PFSK-1 (cell line): ENCODE measurements at regions not wholly inside any gene's neighbourhood (a gene's known extent, or its start where the extent isn't known, plus 50 kb on each side); places are given as distances from the start of the nearest gene placed in this dataset.

Experiments used
- FOXP2 ChIP-seq: optimal IDR thresholded peaks from 2 replicates; pipeline ENCODE3; 2011; ENCODE audit warnings: borderline replicate concordance, control low read depth, inconsistent platforms; ENCODE audit not compliant: insufficient read depth; ENCODE audit errors: extremely low read length, extremely low read depth
- POLR2AphosphoS5 ChIP-seq: IDR thresholded peaks from 2 replicates; pipeline ENCODE4 v1.6.1; 2012; ENCODE audit warnings: low read depth, mild to moderate bottlenecking, control low read depth, low read length, moderate library complexity
- REST ChIP-seq, 2 experiments: IDR thresholded peaks; 2 replicates each; pipeline versions ENCODE4 v1.6.1 to v1.8.0; 2011 to 2012; ENCODE audit warnings: low read depth in 2 of 2, low read length in 2 of 2, control low read depth in 1 of 2, inconsistent platforms in 1 of 2, mild to moderate bottlenecking in 1 of 2, moderate library complexity in 1 of 2; ENCODE audit not compliant: insufficient read depth in 1 of 2
- SIN3A ChIP-seq: IDR thresholded peaks from 2 replicates; pipeline ENCODE4 v1.6.1; 2012; ENCODE audit warnings: mild to moderate bottlenecking, low read length, moderate library complexity, borderline replicate concordance; ENCODE audit not compliant: insufficient read depth
- TAF1 ChIP-seq: IDR thresholded peaks from 2 replicates; pipeline ENCODE4 v1.6.1; 2012; ENCODE audit warnings: low read length, control low read depth, borderline replicate concordance; ENCODE audit not compliant: insufficient read depth

- TF ChIP-seq POLR2AphosphoS5 (no peak), TAF1 (no peak), REST (IDR thresholded peaks at IDR 0.05; ENCODE audit: insufficient read depth in 1 of 2, low read depth in 2 of 2, low read length in 2 of 2) (no peak), SIN3A (no peak), FOXP2 (no peak)
These were observed 138.2 kb downstream of the PLCE1 start for GRCh38 chr10:94131885-94132284.
